ENCODE measurements at regions not wholly inside any gene's neighbourhood (a gene's known extent, or its start where the extent isn't known, plus 50 kb on each side); places are given as distances from the start of the nearest gene placed in this dataset.

GRCh38 chr2:237268004-237268708 lies 145.8 kb downstream of the COL6A3 start:
- H3K27ac ChIP-seq (ENCODE audit: extremely low read depth, low read depth, low read length), result no peak overlapping the region
- TF ChIP-seq STAT5B (CRISPR knock-in tag; IDR thresholded peaks at IDR 0.05) (no peak), ZNF282 (CRISPR knock-in tag; IDR thresholded peaks at IDR 0.05) (no peak), SIRT6 (IDR thresholded peaks at IDR 0.05; ENCODE audit: low read depth, low read length) (no peak), E4F1 (CRISPR knock-in tag; IDR thresholded peaks at IDR 0.05; ENCODE audit: borderline replicate concordance) (no peak), E2F8 (IDR thresholded peaks at IDR 0.05; ENCODE audit: low read depth, partially characterized antibody) (no peak), RAD51 (IDR thresholded peaks at IDR 0.05; ENCODE audit: borderline replicate concordance, low read depth) (no peak), ZNF512 (tag; IDR thresholded peaks at IDR 0.05) (no peak), ZNF133 (CRISPR knock-in tag; IDR thresholded peaks at IDR 0.05) (no peak), ZNF655 (CRISPR knock-in tag; IDR thresholded peaks at IDR 0.05) (no peak), NCOA1 (IDR thresholded peaks at IDR 0.05; ENCODE audit: low read depth) (no peak)
- H3K4me3 ChIP-seq, result no peak overlapping the region
- H3K4me2 ChIP-seq (ENCODE audit: insufficient read depth, low read length), result no peak overlapping the region
- H3K9ac ChIP-seq (ENCODE audit: insufficient read depth in 1 of 2, low read depth in 2 of 2, low read length in 2 of 2), result no peak overlapping the region
- ChIA-PET POLR2A (no interaction called here), CTCF (ENCODE audit: low intra/inter-chr PET ratio) (no interaction called here)
- DNase-seq (ENCODE audit: extremely low read depth in 1 of 4, low spot score in 3 of 4), result no peak
- no peaks in the 10 kb centered on the region for H3K4me1 ChIP-seq (replicated peaks in 1 of 2; ENCODE audit: control insufficient read depth in 2 of 2, insufficient read depth in 2 of 2, low read length in 2 of 2)
- in situ Hi-C loops (cut with MboI), result no loop called here
- no peak for FAIRE-seq
- no TSS peak for BruUV-seq (replicated peaks)
- H3K9me1 ChIP-seq (ENCODE audit: control insufficient read depth, insufficient read depth, low read length), result no peaks in the 10 kb centered on the region
- no peaks in the 10 kb centered on the region for H3K36me3 ChIP-seq (ENCODE audit: control insufficient read depth, insufficient read depth, low read length)
- intact Hi-C loops (cut with micrococcal nuclease), result no loop called here
- H4K20me1 ChIP-seq (replicated peaks; ENCODE audit: control insufficient read depth, insufficient read depth, low read length), result no peaks in the 10 kb centered on the region
- peaks cover 0 to 22% of the 10 kb centered on the region in 2 experiments; a peak in 2 of 5 replicates for H3K27me3 ChIP-seq (ENCODE audit: control insufficient read depth in 2 of 2, insufficient read depth in 2 of 2, low read length in 2 of 2)
- no peaks in the 10 kb centered on the region for H3K79me2 ChIP-seq (ENCODE audit: control insufficient read depth, insufficient read depth, low read length)
- ATAC-seq, result no peak
- no peak overlapping the region for H2AFZ ChIP-seq (ENCODE audit: low read depth, low read length)
- WGBS (ENCODE audit: insufficient coverage, low coverage, missing lambda C conversion rate), result 2% methylated on average over 6 of the region's 7 CpGs
- no peaks in the 10 kb centered on the region for H3K9me3 ChIP-seq (replicated peaks; ENCODE audit: control insufficient read depth, insufficient read depth, low read depth, low read length)
